KMS-11 (cell line): ENCODE measurements at regions not wholly inside any gene's neighbourhood (a gene's known extent, or its start where the extent isn't known, plus 50 kb on each side); places are given as distances from the start of the nearest gene placed in this dataset.
"Not testable (repeated sequence)": the region's sequence is repeated elsewhere in the genome, so short reads cannot be mapped to it uniquely, and the experiment has no call there.

Experiments
- H2AFZ ChIP-seq: fragments of 200-600 bp; sonication (generic); 2 replicates; pipeline ENCODE4 v1.6.1; 2016; ENCODE audit warnings: antibody characterized with exemption, mixed run types, low read depth
- H3K27ac ChIP-seq: fragments of 200-600 bp; sonication (generic); 2 replicates; pipeline ENCODE4 v1.6.1; 2016; ENCODE audit warnings: mild to moderate bottlenecking, mixed run types
- H3K27me3 ChIP-seq: fragments of 200-600 bp; sonication (generic); 2 replicates; pipeline ENCODE4 v1.6.1; 2017; ENCODE audit warnings: mild to moderate bottlenecking, low read depth, mixed run types, moderate library complexity; ENCODE audit not compliant: insufficient read depth
- H3K36me3 ChIP-seq: fragments of 200-600 bp; sonication (generic); 2 replicates; pipeline ENCODE4 v1.6.1; 2017; ENCODE audit warnings: mild to moderate bottlenecking, mixed run types; ENCODE audit not compliant: insufficient read depth
- H3K4me1 ChIP-seq: fragments of 200-600 bp; sonication (generic); 2 replicates; pipeline ENCODE4 v1.6.1; 2016; ENCODE audit warnings: mild to moderate bottlenecking, low read depth, mixed run types; ENCODE audit not compliant: poor library complexity, severe bottlenecking
- H3K4me2 ChIP-seq: fragments of 200-600 bp; sonication (generic); 2 replicates; pipeline ENCODE4 v1.7.0; 2016; ENCODE audit warnings: mild to moderate bottlenecking, mixed run types
- H3K4me3 ChIP-seq: fragments of 200-600 bp; sonication (generic); IDR thresholded peaks from 2 replicates; pipeline ENCODE4 v1.6.1; 2017; ENCODE audit warnings: low read depth, low read length, mixed read lengths; ENCODE audit not compliant: insufficient read depth
- H3K79me2 ChIP-seq: fragments of 200-600 bp; sonication (generic); 2 replicates; pipeline ENCODE4 v1.6.1; 2016; ENCODE audit warnings: low read depth, mixed run types; ENCODE audit not compliant: insufficient read depth
- H3K9ac ChIP-seq: fragments of 200-600 bp; sonication (generic); 2 replicates; pipeline ENCODE4 v1.6.1; 2016; ENCODE audit warnings: mild to moderate bottlenecking, mixed run types
- H4K20me1 ChIP-seq: fragments of 200-600 bp; sonication (generic); 2 replicates; pipeline ENCODE4 v1.6.1; 2016; ENCODE audit warnings: mild to moderate bottlenecking, mixed run types; ENCODE audit not compliant: insufficient read depth
- TF ChIP-seq, protein P1 (sequence below): fragments of 200-600 bp; sonication (generic); conservative IDR thresholded peaks from 2 replicates; pipeline ENCODE4 v1.6.1; 2017; ENCODE audit warnings: low read depth, mild to moderate bottlenecking, antibody characterized with exemption, low read length, moderate library complexity, mixed read lengths

DNA sequence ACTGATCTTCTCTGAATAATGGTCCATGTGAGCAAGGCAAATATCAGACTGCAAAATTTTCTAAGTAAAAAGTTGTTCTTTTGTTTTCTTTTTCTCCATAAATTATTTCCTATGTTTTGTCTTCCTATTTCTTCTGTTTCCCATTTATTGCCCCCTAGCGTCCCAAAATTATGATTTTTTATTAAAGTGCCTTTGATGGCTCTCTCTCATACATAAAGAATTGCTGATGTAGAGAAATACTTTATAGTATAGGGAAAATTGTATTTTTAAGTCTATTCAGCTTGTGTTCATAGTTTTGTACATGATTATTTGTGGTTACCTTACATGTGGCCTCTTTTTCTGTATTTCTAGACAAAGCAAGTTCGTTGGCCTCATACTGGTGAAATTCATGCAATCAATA lies 1031.2 kb downstream of the EFNA5 start:
- TF ChIP-seq, protein P1, sequence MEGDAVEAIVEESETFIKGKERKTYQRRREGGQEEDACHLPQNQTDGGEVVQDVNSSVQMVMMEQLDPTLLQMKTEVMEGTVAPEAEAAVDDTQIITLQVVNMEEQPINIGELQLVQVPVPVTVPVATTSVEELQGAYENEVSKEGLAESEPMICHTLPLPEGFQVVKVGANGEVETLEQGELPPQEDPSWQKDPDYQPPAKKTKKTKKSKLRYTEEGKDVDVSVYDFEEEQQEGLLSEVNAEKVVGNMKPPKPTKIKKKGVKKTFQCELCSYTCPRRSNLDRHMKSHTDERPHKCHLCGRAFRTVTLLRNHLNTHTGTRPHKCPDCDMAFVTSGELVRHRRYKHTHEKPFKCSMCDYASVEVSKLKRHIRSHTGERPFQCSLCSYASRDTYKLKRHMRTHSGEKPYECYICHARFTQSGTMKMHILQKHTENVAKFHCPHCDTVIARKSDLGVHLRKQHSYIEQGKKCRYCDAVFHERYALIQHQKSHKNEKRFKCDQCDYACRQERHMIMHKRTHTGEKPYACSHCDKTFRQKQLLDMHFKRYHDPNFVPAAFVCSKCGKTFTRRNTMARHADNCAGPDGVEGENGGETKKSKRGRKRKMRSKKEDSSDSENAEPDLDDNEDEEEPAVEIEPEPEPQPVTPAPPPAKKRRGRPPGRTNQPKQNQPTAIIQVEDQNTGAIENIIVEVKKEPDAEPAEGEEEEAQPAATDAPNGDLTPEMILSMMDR = no peak
- Histone ChIP-seq H3K4me1 (no peaks in the 10 kb centered on the region), H3K27me3 (no peaks in the 10 kb centered on the region), H3K27ac (no peak overlapping the region), H3K4me2 (no peak overlapping the region), H3K9ac (no peak overlapping the region), H3K4me3 (no peak overlapping the region), H2AFZ (no peak overlapping the region), H3K79me2 (no peaks in the 10 kb centered on the region), H3K36me3 (no peaks in the 10 kb centered on the region), H4K20me1 (no peaks in the 10 kb centered on the region)

DNA sequence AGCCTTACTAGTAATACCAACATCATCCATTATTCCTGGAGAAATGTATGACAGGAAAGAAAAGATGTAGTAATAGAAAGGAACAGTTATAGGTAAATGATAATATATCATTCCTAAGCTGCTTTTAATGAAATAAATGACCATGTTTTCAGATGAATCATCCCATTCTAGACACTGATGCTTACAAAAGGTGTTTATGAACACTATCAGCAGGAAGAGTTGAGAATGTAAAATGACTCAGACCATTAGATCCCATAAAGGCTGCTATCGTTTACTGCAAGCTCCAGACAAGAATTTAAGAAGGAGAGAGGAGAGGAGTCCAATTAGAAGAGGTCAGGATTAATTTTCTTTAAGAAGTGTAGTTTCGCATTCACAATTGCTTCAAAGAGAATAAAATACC lies 1033.5 kb downstream of the EFNA5 start:
- no peak overlapping the region for H3K4me3 ChIP-seq
- no peak overlapping the region for H3K9ac ChIP-seq
- H4K20me1 ChIP-seq = no peaks in the 10 kb centered on the region
- H3K27ac ChIP-seq = no peak overlapping the region
- TF ChIP-seq, protein P1 = no peak
- no peak overlapping the region for H3K4me2 ChIP-seq
- H3K79me2 ChIP-seq = no peaks in the 10 kb centered on the region
- no peak overlapping the region for H2AFZ ChIP-seq
- H3K4me1 ChIP-seq = no peaks in the 10 kb centered on the region
- H3K27me3 ChIP-seq = no peaks in the 10 kb centered on the region
- no peaks in the 10 kb centered on the region for H3K36me3 ChIP-seq

DNA sequence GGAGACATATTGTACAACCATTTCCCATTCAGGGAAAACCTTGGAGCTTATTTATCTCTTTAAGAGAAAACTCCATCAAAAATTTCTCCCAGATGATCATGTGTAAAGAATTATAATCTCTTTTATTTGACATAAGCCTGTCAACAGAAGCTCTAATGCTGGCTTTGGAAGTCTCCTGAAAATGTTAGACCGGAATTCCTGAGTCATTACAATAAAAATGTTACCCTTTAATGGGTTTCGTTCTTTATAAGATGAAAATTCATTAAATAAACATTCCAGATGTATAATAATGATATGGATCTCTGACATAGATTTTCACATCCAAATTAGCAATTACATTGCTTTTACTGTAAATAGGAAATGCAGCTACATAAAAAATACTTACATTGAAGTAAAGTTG lies 1036.4 kb downstream of the EFNA5 start:
- no peaks in the 10 kb centered on the region for H4K20me1 ChIP-seq
- no peak overlapping the region for H2AFZ ChIP-seq
- no peak overlapping the region for H3K27ac ChIP-seq
- H3K79me2 ChIP-seq = no peaks in the 10 kb centered on the region
- TF ChIP-seq, protein P1 = no peak
- no peaks in the 10 kb centered on the region for H3K36me3 ChIP-seq
- H3K4me2 ChIP-seq = no peak overlapping the region
- no peak overlapping the region for H3K4me3 ChIP-seq
- no peak overlapping the region for H3K9ac ChIP-seq
- H3K27me3 ChIP-seq = no peaks in the 10 kb centered on the region
- no peaks in the 10 kb centered on the region for H3K4me1 ChIP-seq

DNA sequence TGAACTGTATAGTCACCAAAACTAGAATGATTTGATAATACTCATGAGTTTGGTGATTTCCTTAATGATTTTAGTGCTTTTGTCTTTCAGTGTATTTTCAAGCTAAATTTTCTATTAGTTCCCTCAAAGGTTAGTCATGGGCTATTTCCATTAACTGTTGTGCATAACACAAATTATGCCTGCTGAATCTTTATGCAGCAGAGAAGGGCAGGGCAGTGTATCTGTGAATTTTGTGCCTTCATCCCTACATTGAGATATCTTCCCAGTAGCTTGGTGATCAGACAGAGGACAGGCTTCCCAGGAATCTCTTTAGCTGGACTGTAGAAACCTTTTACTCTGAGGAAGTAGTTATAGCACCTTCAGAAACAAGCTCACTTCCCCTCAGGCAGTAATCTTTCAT lies 1036.9 kb downstream of the EFNA5 start:
- Histone ChIP-seq H4K20me1 (no peaks in the 10 kb centered on the region), H3K27me3 (no peaks in the 10 kb centered on the region), H3K4me1 (no peaks in the 10 kb centered on the region), H3K4me2 (no peak overlapping the region), H3K36me3 (no peaks in the 10 kb centered on the region), H3K9ac (no peak overlapping the region), H3K4me3 (no peak overlapping the region), H3K79me2 (no peaks in the 10 kb centered on the region), H3K27ac (no peak overlapping the region), H2AFZ (no peak overlapping the region)
- TF ChIP-seq, protein P1 = no peak

DNA sequence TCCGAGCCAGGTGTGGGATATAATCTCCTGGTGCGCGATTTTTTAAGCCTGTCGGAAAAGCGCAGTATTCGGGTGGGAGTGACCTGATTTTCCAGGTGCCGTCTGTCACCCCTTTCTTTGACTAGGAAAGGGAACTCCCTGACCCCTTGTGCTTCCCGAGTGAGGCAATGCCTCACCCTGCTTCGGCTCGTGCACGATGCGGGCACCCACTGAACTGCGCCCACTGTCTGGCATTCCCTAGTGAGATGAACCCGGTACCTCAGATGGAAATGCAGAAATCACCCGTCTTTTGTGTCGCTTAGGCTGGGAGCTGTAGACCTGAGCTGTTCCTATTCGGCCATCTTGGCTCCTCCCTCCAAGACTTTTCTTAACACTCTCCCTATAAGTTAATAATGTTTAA lies 1042.3 kb downstream of the EFNA5 start:
- not testable (repeated sequence) for H4K20me1 ChIP-seq, H3K4me3 ChIP-seq, H3K4me2 ChIP-seq, H3K36me3 ChIP-seq, H3K79me2 ChIP-seq, H3K27me3 ChIP-seq, H3K27ac ChIP-seq, H2AFZ ChIP-seq, H3K4me1 ChIP-seq, H3K9ac ChIP-seq
